Neural progenitor cell (in vitro differentiated cells): ENCODE measurements at regions not wholly inside any gene's neighbourhood (a gene's known extent, or its start where the extent isn't known, plus 50 kb on each side); places are given as distances from the start of the nearest gene placed in this dataset.

Experiments used
- DNase-seq: peaks from one replicate; pipeline ENCODE4 v3.0.0-alpha.2; 2016; ENCODE audit warnings: low spot score
- H2AFZ ChIP-seq: fragments of 200-600 bp; sonication (generic); replicated peaks from 2 replicates; pipeline ENCODE4 v1.6.1; 2016; ENCODE audit warnings: antibody characterized with exemption
- H3F3A ChIP-seq: fragments of 200-600 bp; sonication (generic); 2 replicates; pipeline ENCODE4 v1.6.1; 2016; ENCODE audit warnings: antibody characterized with exemption, low read depth
- H3K27ac ChIP-seq: fragments of 200-600 bp; sonication (generic); 2 replicates; pipeline ENCODE4 v1.5.1; 2016; ENCODE audit warnings: mild to moderate bottlenecking
- H3K27me3 ChIP-seq: fragments of 200-600 bp; sonication (generic); 2 replicates; pipeline ENCODE4 v1.6.1; 2016; ENCODE audit warnings: mild to moderate bottlenecking, moderate library complexity
- H3K36me3 ChIP-seq: fragments of 200-600 bp; sonication (generic); 2 replicates; pipeline ENCODE4 v1.5.1; 2016
- H3K4me1 ChIP-seq: fragments of 200-600 bp; sonication (generic); 2 replicates; pipeline ENCODE4 v1.6.1; 2016; ENCODE audit warnings: mixed run types
- H3K4me2 ChIP-seq: fragments of 200-600 bp; sonication (generic); 2 replicates; pipeline ENCODE4 v1.6.1; 2016
- H3K4me3 ChIP-seq: fragments of 200-600 bp; sonication (generic); 2 replicates; pipeline ENCODE4 v1.5.1; 2016
- H3K79me2 ChIP-seq: fragments of 200-600 bp; sonication (generic); 2 replicates; pipeline ENCODE4 v1.6.1; 2016; ENCODE audit warnings: low read depth
- H3K9ac ChIP-seq: fragments of 200-600 bp; sonication (generic); 2 replicates; pipeline ENCODE4 v1.6.1; 2016
- H3K9me3 ChIP-seq: fragments of 200-600 bp; sonication (generic); 2 replicates; pipeline ENCODE4 v1.5.1; 2016; ENCODE audit warnings: low read depth
- H4K20me1 ChIP-seq: fragments of 200-600 bp; sonication (generic); 2 replicates; pipeline ENCODE4 v1.6.1; 2016; ENCODE audit warnings: low read depth
- H3K27ac Mint-ChIP-seq: 3 replicates; pipeline ENCODE4 v1.8.0; 2021; ENCODE audit warnings: mixed read lengths
- H3K27me3 Mint-ChIP-seq: 2 replicates; pipeline ENCODE4 v1.8.0; 2022; ENCODE audit warnings: low read depth, mild to moderate bottlenecking, inconsistent platforms, moderate library complexity, mixed read lengths; ENCODE audit not compliant: insufficient read depth
- H3K36me3 Mint-ChIP-seq: 3 replicates; pipeline ENCODE4 v1.8.0; 2021; ENCODE audit warnings: mixed read lengths
- H3K4me1 Mint-ChIP-seq: 3 replicates; pipeline ENCODE4 v1.8.0; 2021; ENCODE audit warnings: mixed read lengths
- H3K4me3 Mint-ChIP-seq: 3 replicates; pipeline ENCODE4 v1.8.0; 2021; ENCODE audit warnings: mild to moderate bottlenecking, moderate library complexity, mixed read lengths
- H3K9me3 Mint-ChIP-seq: 3 replicates; pipeline ENCODE4 v1.8.0; 2020; ENCODE audit warnings: mixed read lengths
- EZH2 ChIP-seq: fragments of 200-600 bp; sonication (generic); IDR thresholded peaks from 2 replicates; pipeline ENCODE4 v1.6.1; 2017; ENCODE audit warnings: antibody characterized with exemption, mild to moderate bottlenecking, moderate library complexity
- EZH2phosphoT487 ChIP-seq: fragments of 200-600 bp; sonication (generic); IDR thresholded peaks from 2 replicates; pipeline ENCODE4 v1.6.1; 2017; ENCODE audit warnings: antibody characterized with exemption
- TF ChIP-seq, protein P1 (sequence below): fragments of 200-600 bp; sonication (generic); IDR thresholded peaks from 2 replicates; pipeline ENCODE4 v1.5.1; 2017; ENCODE audit warnings: antibody characterized with exemption, mild to moderate bottlenecking

DNA sequence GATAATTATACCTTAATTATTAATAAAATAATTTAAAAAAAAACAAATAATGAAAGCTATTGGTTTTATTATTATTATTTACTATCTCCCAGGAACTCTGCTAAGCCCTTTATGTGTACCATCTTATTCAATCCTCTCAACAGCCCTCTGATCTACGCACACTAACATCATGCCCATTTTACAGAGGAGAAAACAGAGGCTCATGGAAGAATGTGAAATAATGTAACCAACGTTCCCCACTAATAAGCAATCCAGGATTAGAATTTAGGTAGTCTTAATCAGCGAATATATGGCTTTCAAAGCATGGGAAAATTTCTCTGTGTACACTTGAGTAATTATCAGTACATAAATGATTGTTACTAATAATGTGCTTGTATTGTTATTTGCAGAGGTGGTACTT is 89.0 kb downstream of the MAFB start:
- H3K4me1 Mint-ChIP-seq = peaks cover 3% of the 10 kb centered on the region
- H3K27ac ChIP-seq = no peak overlapping the region
- H3K4me3 Mint-ChIP-seq = no peak overlapping the region
- H3K4me3 ChIP-seq = no peak overlapping the region
- H3F3A ChIP-seq = no peaks in the 10 kb centered on the region
- H2AFZ ChIP-seq = no peak overlapping the region
- H3K4me1 ChIP-seq = no peaks in the 10 kb centered on the region
- no peak overlapping the region for H3K9ac ChIP-seq
- H4K20me1 ChIP-seq = no peaks in the 10 kb centered on the region
- H3K9me3 Mint-ChIP-seq = peaks cover 6% of the 10 kb centered on the region
- no peaks in the 10 kb centered on the region for H3K36me3 Mint-ChIP-seq
- H3K79me2 ChIP-seq = no peaks in the 10 kb centered on the region
- no peak overlapping the region for H3K27ac Mint-ChIP-seq
- TF ChIP-seq EZH2 (no peak), EZH2phosphoT487 (no peak)
- TF ChIP-seq, protein P1, sequence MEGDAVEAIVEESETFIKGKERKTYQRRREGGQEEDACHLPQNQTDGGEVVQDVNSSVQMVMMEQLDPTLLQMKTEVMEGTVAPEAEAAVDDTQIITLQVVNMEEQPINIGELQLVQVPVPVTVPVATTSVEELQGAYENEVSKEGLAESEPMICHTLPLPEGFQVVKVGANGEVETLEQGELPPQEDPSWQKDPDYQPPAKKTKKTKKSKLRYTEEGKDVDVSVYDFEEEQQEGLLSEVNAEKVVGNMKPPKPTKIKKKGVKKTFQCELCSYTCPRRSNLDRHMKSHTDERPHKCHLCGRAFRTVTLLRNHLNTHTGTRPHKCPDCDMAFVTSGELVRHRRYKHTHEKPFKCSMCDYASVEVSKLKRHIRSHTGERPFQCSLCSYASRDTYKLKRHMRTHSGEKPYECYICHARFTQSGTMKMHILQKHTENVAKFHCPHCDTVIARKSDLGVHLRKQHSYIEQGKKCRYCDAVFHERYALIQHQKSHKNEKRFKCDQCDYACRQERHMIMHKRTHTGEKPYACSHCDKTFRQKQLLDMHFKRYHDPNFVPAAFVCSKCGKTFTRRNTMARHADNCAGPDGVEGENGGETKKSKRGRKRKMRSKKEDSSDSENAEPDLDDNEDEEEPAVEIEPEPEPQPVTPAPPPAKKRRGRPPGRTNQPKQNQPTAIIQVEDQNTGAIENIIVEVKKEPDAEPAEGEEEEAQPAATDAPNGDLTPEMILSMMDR = no peak
- H3K9me3 ChIP-seq = peaks cover 7% of the 10 kb centered on the region
- H3K36me3 ChIP-seq = no peaks in the 10 kb centered on the region
- H3K27me3 ChIP-seq = no peaks in the 10 kb centered on the region
- no peak overlapping the region for H3K4me2 ChIP-seq
- H3K27me3 Mint-ChIP-seq = peaks cover 7% of the 10 kb centered on the region
- no peak for DNase-seq

DNA sequence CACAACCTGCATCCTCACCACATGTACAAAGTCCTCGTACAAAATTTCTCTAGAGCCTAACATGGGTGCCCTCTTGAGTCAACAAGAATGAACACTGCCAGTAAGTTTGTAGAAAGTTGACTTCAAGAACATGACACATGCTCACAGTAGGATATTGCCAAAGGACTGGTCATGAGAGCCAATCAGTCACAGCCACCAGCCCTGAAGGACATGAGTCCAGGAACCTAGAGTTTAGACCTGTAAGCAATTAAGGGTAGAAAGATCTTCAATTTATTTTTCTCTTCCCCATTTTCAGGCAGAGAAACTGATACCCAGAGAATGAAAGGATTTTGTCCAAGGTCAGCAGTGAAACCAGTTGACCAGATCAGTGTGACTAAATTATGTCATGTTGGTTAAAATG is 96.1 kb downstream of the MAFB start:
- Histone ChIP-seq H3K4me2 (no peak overlapping the region), H3K4me1 (no peaks in the 10 kb centered on the region), H4K20me1 (no peaks in the 10 kb centered on the region), H3F3A (no peaks in the 10 kb centered on the region), H3K27me3 (peaks cover 8% of the 10 kb centered on the region), H3K9ac (no peak overlapping the region), H3K4me3 (no peak overlapping the region), H2AFZ (no peak overlapping the region), H3K27ac (no peak overlapping the region), H3K36me3 (no peaks in the 10 kb centered on the region), H3K79me2 (no peaks in the 10 kb centered on the region), H3K9me3 (no peaks in the 10 kb centered on the region)
- no peak for DNase-seq
- H3K4me3 Mint-ChIP-seq = no peak overlapping the region
- peaks cover 4% of the 10 kb centered on the region for H3K9me3 Mint-ChIP-seq
- no peaks in the 10 kb centered on the region for H3K4me1 Mint-ChIP-seq
- no peaks in the 10 kb centered on the region for H3K36me3 Mint-ChIP-seq
- H3K27me3 Mint-ChIP-seq = peaks cover 11% of the 10 kb centered on the region
- H3K27ac Mint-ChIP-seq = no peak overlapping the region
- TF ChIP-seq EZH2phosphoT487 (no peak), EZH2 (no peak)
- TF ChIP-seq, protein P1 = no peak

DNA sequence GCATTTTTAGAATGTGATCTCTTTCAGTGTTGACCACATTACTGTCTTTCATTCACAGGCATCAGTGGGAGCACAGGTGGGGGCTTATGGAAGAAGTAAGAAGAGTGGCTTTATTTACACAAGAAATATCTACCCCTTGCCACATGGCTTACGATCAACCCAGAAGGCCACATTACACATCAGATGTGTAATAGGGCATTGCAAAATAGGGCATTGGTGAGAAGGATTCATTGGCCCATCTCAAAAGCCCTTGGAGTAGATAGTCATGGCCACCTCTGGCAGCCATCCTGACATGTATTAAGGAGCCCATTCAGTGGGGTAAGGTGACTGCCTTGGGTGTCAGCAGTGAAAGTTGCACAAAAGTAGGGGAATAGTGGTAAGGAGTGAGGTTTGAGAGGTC is 97.5 kb downstream of the MAFB start:
- peaks cover 4% of the 10 kb centered on the region for H3K9me3 Mint-ChIP-seq
- peaks cover 8% of the 10 kb centered on the region for H3K27me3 Mint-ChIP-seq
- no peak for DNase-seq
- Histone ChIP-seq H3K9ac (no peak overlapping the region), H2AFZ (no peak overlapping the region), H3K79me2 (no peaks in the 10 kb centered on the region), H3K36me3 (no peaks in the 10 kb centered on the region), H3F3A (no peaks in the 10 kb centered on the region), H3K4me1 (no peaks in the 10 kb centered on the region), H3K4me2 (no peak overlapping the region), H3K27me3 (peaks cover 8% of the 10 kb centered on the region), H4K20me1 (no peaks in the 10 kb centered on the region), H3K27ac (no peak overlapping the region), H3K9me3 (no peaks in the 10 kb centered on the region), H3K4me3 (no peak overlapping the region)
- H3K36me3 Mint-ChIP-seq = no peaks in the 10 kb centered on the region
- no peaks in the 10 kb centered on the region for H3K4me1 Mint-ChIP-seq
- no peak overlapping the region for H3K4me3 Mint-ChIP-seq
- H3K27ac Mint-ChIP-seq = no peak overlapping the region
- no peak for TF ChIP-seq EZH2
- no peak for TF ChIP-seq EZH2phosphoT487

DNA sequence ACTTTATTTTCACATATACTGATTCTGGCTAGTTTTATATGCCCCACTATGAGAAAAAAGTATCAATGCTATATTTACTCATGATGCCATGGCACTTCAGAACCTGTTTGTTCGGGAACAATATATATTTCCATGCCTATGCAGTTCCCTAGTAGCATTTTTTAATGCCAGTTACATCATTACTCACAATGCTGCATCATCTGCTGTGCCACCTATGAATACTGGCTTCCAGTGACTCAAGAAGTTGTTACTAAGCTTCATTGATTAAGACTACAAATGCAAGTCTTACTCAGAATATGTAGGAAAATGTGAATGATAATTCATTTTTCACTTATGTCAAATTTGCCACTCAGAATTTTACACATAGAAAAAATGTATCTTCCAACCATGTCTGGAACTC is 97.9 kb downstream of the MAFB start:
- no peak overlapping the region for H3K27ac Mint-ChIP-seq
- Histone ChIP-seq H3K9me3 (no peaks in the 10 kb centered on the region), H2AFZ (no peak overlapping the region), H3K4me1 (no peaks in the 10 kb centered on the region), H3K4me3 (no peak overlapping the region), H3K79me2 (no peaks in the 10 kb centered on the region), H3F3A (no peaks in the 10 kb centered on the region), H3K27ac (no peak overlapping the region), H3K9ac (no peak overlapping the region), H3K4me2 (no peak overlapping the region), H4K20me1 (no peaks in the 10 kb centered on the region), H3K27me3 (peaks cover 8% of the 10 kb centered on the region), H3K36me3 (no peaks in the 10 kb centered on the region)
- no peaks in the 10 kb centered on the region for H3K36me3 Mint-ChIP-seq
- H3K4me1 Mint-ChIP-seq = no peaks in the 10 kb centered on the region
- no peak for DNase-seq
- H3K4me3 Mint-ChIP-seq = no peak overlapping the region
- peaks cover 8% of the 10 kb centered on the region for H3K27me3 Mint-ChIP-seq
- peaks cover 4% of the 10 kb centered on the region for H3K9me3 Mint-ChIP-seq
- TF ChIP-seq, protein P1 = no peak
- no peak for TF ChIP-seq EZH2
- TF ChIP-seq EZH2phosphoT487 = no peak
